DND-41 (cell line): ENCODE measurements at regions not wholly inside any gene's neighbourhood (a gene's known extent, or its start where the extent isn't known, plus 50 kb on each side); places are given as distances from the start of the nearest gene placed in this dataset.

ENCODE experiments used
- CTCF ChIP-seq: IDR thresholded peaks from 2 replicates; pipeline ENCODE4 v1.5.1; 2012; ENCODE audit warnings: borderline replicate concordance, low read length, moderate library complexity, mild to moderate bottlenecking; ENCODE audit not compliant: poor library complexity, severe bottlenecking; ENCODE audit errors: extremely low read depth
- EZH2 ChIP-seq: IDR thresholded peaks from 3 replicates; pipeline ENCODE4 v1.6.1; 2012; ENCODE audit warnings: borderline replicate concordance, low read depth, mild to moderate bottlenecking, moderate library complexity, low read length, inconsistent platforms; ENCODE audit not compliant: severe bottlenecking

GRCh38 chr20:19138758-19139157, 73.7 kb upstream of the SLC24A3 start:
- TF ChIP-seq CTCF (no peak), EZH2 (no peak)
